Keratinocyte (primary cell): ENCODE measurements at regions not wholly inside any gene's neighbourhood (a gene's known extent, or its start where the extent isn't known, plus 50 kb on each side); places are given as distances from the start of the nearest gene placed in this dataset.

ENCODE experiments used
- DNase-seq: peaks from one replicate; pipeline ENCODE4 v3.0.0-alpha.2; 2011; ENCODE audit warnings: low read depth, missing footprints, low spot score
- FAIRE-seq: peaks from 2 replicates; lab custom pipeline; 2011; peaks lifted over from hg19 to GRCh38; lab: Jason Lieb, UNC
- H2AFZ ChIP-seq: 2 replicates; pipeline ENCODE4 v1.6.0; 2012; ENCODE audit warnings: low read length, control low read depth, inconsistent platforms; ENCODE audit not compliant: control insufficient read depth
- H3K27ac ChIP-seq: 2 replicates; pipeline ENCODE4 v1.5.1; 2011; ENCODE audit warnings: low read length; ENCODE audit not compliant: control insufficient read depth, insufficient read depth
- H3K27me3 ChIP-seq: 3 replicates; pipeline ENCODE4 v1.6.0; 2011; ENCODE audit warnings: low read length; ENCODE audit not compliant: control insufficient read depth, insufficient read depth; ENCODE audit errors: extremely low read depth
- H3K36me3 ChIP-seq, 2 experiments: 2 replicates in 1 of 2; 3 replicates in 1 of 2; pipeline ENCODE4 v1.5.1; 2011; ENCODE audit warnings: low read length in 2 of 2, mild to moderate bottlenecking in 1 of 2; ENCODE audit not compliant: control insufficient read depth in 2 of 2, insufficient read depth in 2 of 2; ENCODE audit errors: extremely low read depth in 1 of 2
- H3K4me1 ChIP-seq: 3 replicates; pipeline ENCODE4 v1.5.1; 2011; ENCODE audit warnings: low read length; ENCODE audit not compliant: control insufficient read depth, insufficient read depth; ENCODE audit errors: extremely low read depth
- H3K4me2 ChIP-seq: 3 replicates; pipeline ENCODE4 v1.6.0; 2011; ENCODE audit warnings: low read depth, low read length; ENCODE audit not compliant: control insufficient read depth, insufficient read depth; ENCODE audit errors: extremely low read depth
- H3K4me3 ChIP-seq, 3 experiments: fragments of 200-600 bp in 1 of 3; sonication (generic) in 1 of 3; 2 replicates in 2 of 3; 3 replicates in 1 of 3; pipeline ENCODE4 v1.5.1; 2011 to 2016; ENCODE audit warnings: low read length in 3 of 3, mild to moderate bottlenecking in 3 of 3, control low read depth in 2 of 3, inconsistent platforms in 1 of 3, low read depth in 1 of 3, mixed read lengths in 1 of 3, mixed run types in 1 of 3, moderate library complexity in 1 of 3; ENCODE audit not compliant: control insufficient read depth in 2 of 3, insufficient read depth in 2 of 3; ENCODE audit errors: extremely low read depth in 1 of 3
- H3K79me2 ChIP-seq: 2 replicates; pipeline ENCODE4 v1.6.0; 2012; ENCODE audit warnings: low read length; ENCODE audit not compliant: control insufficient read depth, insufficient read depth
- H3K9ac ChIP-seq: 3 replicates; pipeline ENCODE4 v1.6.0; 2011; ENCODE audit warnings: low read length; ENCODE audit not compliant: control insufficient read depth, insufficient read depth; ENCODE audit errors: extremely low read depth
- H3K9me1 ChIP-seq: 3 replicates; pipeline ENCODE4 v1.6.0; 2011; ENCODE audit warnings: low read length; ENCODE audit not compliant: control insufficient read depth, insufficient read depth; ENCODE audit errors: extremely low read depth
- H3K9me3 ChIP-seq: 2 replicates; pipeline ENCODE4 v1.5.1; 2012; ENCODE audit warnings: low read depth, low read length; ENCODE audit not compliant: control insufficient read depth
- H4K20me1 ChIP-seq: 3 replicates; pipeline ENCODE4 v1.6.0; 2011; ENCODE audit warnings: low read length; ENCODE audit not compliant: control insufficient read depth, insufficient read depth; ENCODE audit errors: extremely low read depth
- CTCF ChIP-seq, 3 experiments: IDR thresholded peaks in 1 of 3; conservative IDR thresholded peaks in 1 of 3; optimal IDR thresholded peaks in 1 of 3; 2 replicates in 2 of 3; 3 replicates in 1 of 3; pipeline versions ENCODE3 to v1.5.1; 2011; ENCODE audit warnings: low read length in 3 of 3, mild to moderate bottlenecking in 3 of 3, moderate library complexity in 2 of 3, control low read depth in 1 of 3, inconsistent platforms in 1 of 3; ENCODE audit not compliant: insufficient read depth in 2 of 3; ENCODE audit errors: extremely low read depth in 1 of 3
- EZH2 ChIP-seq: IDR thresholded peaks from one replicate; pipeline ENCODE4 v1.6.1; 2012; ENCODE audit warnings: inconsistent platforms, mild to moderate bottlenecking, low read length, moderate library complexity
- dilution Hi-C: fragments of 300-500 bp; cut with MboI; formaldehyde crosslinking; loops from one replicate; pipeline ENCODE4 v1.7.0; 2020; ENCODE audit warnings: low sequenced_read_pairs; ENCODE audit not compliant: extremely low pct_ligation_motif_present

DNA sequence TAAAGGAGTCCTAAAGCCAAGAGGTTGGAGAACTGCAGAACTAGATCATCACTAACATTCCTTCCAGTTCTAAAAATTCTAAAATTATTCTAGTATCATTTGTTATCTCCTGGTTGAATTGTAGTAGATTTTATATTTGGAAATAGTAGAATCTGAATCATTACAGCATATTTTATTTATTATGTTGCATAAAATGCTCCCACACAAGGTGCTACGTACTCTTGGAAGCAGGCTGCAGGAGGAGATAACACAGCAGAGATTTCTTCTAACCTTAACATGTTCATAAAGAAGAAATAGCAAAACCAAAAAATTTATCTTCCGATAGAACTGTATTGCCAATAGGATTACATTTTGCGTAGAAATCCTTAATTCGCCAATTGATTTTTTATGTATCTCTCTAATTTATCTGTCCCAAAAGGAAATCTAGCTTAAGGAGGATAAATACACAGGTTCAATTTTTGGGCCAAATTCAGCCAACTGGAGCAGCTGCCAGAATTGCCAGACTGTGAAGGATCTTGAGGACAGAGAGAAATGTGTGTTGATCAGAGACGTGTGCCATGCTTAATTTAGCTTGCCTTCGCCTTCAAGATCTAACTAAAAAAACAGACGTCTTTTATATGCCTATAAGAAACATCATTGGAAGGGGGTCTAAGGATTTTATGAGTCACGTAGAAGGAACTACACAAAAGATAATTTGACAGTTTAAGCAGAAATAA, 134.4 kb upstream of the MITF start:
- FAIRE-seq (no peak), DNase-seq (no peak)
- Histone ChIP-seq H3K4me3 (no peak overlapping the region), H3K9me1 (no peaks in the 10 kb centered on the region), H3K9me3 (no peaks in the 10 kb centered on the region), H3K4me2 (no peak overlapping the region), H2AFZ (no peak overlapping the region), H3K79me2 (no peaks in the 10 kb centered on the region), H3K27ac (no peak overlapping the region), H3K36me3 (no peaks in the 10 kb centered on the region), H4K20me1 (no peaks in the 10 kb centered on the region), H3K27me3 (peaks cover 16% of the 10 kb centered on the region), H3K4me1 (no peaks in the 10 kb centered on the region), H3K9ac (no peak overlapping the region)
- dilution Hi-C loops: no loop called here
- TF ChIP-seq CTCF (optimal IDR thresholded peaks at IDR 0.05 in 1 of 3, IDR thresholded peaks at IDR 0.05 in 1 of 3, conservative IDR thresholded peaks at IDR 0.05 in 1 of 3; ENCODE audit: extremely low read depth in 1 of 3, insufficient read depth in 2 of 3, low read length in 3 of 3) (no peak), EZH2 (no peak)

DNA sequence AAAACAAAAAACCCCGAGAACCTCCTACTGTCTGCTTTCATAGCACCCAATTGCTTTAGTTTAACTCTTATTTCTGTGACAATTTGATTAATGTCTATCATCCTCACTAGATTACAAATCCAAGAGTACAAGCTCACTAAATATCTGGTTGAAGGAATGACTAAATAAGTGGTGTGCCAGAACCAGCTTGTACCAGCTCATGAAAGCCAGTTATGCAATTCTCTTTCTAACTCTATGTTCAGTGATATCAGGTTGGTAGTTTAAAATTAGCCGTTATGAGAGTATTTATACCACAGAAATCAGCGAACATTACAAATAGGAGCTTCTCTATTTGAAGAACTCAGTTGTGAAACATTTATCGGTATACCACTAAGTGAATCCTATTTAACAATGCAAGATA, 137.2 kb upstream of the MITF start:
- Histone ChIP-seq H3K4me2 (no peak overlapping the region), H3K4me1 (no peaks in the 10 kb centered on the region), H3K9me3 (no peaks in the 10 kb centered on the region), H3K79me2 (no peaks in the 10 kb centered on the region), H4K20me1 (no peaks in the 10 kb centered on the region), H3K36me3 (no peaks in the 10 kb centered on the region), H3K4me3 (no peak overlapping the region), H3K27me3 (peaks cover 9% of the 10 kb centered on the region), H2AFZ (no peak overlapping the region), H3K9ac (no peak overlapping the region), H3K9me1 (no peaks in the 10 kb centered on the region), H3K27ac (no peak overlapping the region)
- DNase-seq (no peak), FAIRE-seq (no peak)
- TF ChIP-seq EZH2 (no peak), CTCF (optimal IDR thresholded peaks at IDR 0.05 in 1 of 3, IDR thresholded peaks at IDR 0.05 in 1 of 3, conservative IDR thresholded peaks at IDR 0.05 in 1 of 3; ENCODE audit: extremely low read depth in 1 of 3, insufficient read depth in 2 of 3, low read length in 3 of 3) (no peak)
- dilution Hi-C loops: no loop called here
